GM19025 (cell line): ENCODE measurements at regions not wholly inside any gene's neighbourhood (a gene's known extent, or its start where the extent isn't known, plus 50 kb on each side); places are given as distances from the start of the nearest gene placed in this dataset.

Experiments used
- ATAC-seq: cut with Tn5 transposase; IDR thresholded peaks from one replicate; pipeline ENCODE4 v1.9.1; 2021; ENCODE audit warnings: mild to moderate bottlenecking, low read depth, moderate library complexity; ENCODE audit not compliant: unreplicated experiment

- ATAC-seq, result no peak
Measured at GRCh38 chr11:71055925-71056324, 196.5 kb downstream of the SHANK2 start.
